ENCODE measurements at regions not wholly inside any gene's neighbourhood (a gene's known extent, or its start where the extent isn't known, plus 50 kb on each side); places are given as distances from the start of the nearest gene placed in this dataset.

DNA sequence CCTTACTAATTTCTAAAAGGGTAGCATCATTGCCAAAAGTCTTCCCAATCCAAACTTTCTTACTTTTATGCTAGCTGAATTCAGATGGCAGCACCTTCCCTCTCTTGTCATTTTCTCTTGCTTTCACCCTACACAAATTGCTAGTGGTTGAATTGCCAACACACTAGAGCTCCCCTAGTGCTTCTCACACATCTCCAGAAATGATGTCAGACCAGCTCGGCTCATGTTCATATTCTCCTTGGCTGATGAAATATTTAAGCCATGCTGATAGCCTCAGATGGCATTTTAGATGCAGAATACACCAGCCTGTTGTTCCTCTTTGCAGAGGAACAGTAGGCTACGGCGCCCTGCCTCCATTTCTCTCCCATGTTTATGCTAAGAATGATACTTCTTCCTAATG lies 256.9 kb downstream of the PTBP2 start:
- Histone ChIP-seq H3K4me3 (no peak overlapping the region), H3K4me1 (no peaks in the 10 kb centered on the region), H3K9me3 (no peaks in the 10 kb centered on the region), H3K27ac (no peak overlapping the region), H3K36me3 (no peaks in the 10 kb centered on the region), H3K27me3 (no peaks in the 10 kb centered on the region)
- TF ChIP-seq, protein P1, sequence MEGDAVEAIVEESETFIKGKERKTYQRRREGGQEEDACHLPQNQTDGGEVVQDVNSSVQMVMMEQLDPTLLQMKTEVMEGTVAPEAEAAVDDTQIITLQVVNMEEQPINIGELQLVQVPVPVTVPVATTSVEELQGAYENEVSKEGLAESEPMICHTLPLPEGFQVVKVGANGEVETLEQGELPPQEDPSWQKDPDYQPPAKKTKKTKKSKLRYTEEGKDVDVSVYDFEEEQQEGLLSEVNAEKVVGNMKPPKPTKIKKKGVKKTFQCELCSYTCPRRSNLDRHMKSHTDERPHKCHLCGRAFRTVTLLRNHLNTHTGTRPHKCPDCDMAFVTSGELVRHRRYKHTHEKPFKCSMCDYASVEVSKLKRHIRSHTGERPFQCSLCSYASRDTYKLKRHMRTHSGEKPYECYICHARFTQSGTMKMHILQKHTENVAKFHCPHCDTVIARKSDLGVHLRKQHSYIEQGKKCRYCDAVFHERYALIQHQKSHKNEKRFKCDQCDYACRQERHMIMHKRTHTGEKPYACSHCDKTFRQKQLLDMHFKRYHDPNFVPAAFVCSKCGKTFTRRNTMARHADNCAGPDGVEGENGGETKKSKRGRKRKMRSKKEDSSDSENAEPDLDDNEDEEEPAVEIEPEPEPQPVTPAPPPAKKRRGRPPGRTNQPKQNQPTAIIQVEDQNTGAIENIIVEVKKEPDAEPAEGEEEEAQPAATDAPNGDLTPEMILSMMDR (IDR thresholded peaks at IDR 0.05): no peak
- DNase-seq (no peak), ATAC-seq (no peak)
- intact Hi-C loops (cut with DNase I): no loop called here

DNA sequence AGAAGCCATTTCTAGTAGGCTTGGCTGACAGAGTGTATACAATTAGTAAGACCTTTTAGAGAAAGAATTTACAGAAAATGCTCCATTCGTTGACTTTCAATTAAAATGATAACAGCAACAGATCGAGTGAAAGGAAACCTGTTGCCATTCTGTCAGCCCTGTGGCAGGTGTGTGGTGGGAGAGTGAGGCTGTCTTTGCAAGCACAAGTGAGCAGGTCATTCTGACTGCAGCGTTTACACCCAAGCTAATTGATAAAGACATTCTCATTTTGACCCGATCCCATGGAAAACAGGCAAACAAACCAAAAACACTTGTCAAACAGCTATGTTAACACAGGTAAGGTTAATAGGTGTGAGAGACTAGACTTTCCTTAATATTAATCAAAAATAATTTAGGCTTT lies 257.3 kb downstream of the PTBP2 start:
- H3K36me3 ChIP-seq: no peaks in the 10 kb centered on the region
- no peaks in the 10 kb centered on the region for H3K4me1 ChIP-seq
- DNase-seq (no peak), ATAC-seq (no peak)
- intact Hi-C loops (cut with DNase I): no loop called here
- H3K27me3 ChIP-seq: no peaks in the 10 kb centered on the region
- H3K4me3 ChIP-seq: no peak overlapping the region
- H3K27ac ChIP-seq: no peak overlapping the region
- H3K9me3 ChIP-seq: no peaks in the 10 kb centered on the region
- TF ChIP-seq, protein P1 (IDR thresholded peaks at IDR 0.05): no peak

GRCh38 chr1:96979304-96980268 lies 258.0 kb downstream of the PTBP2 start:
- DNase-seq: peak in 2 of 4 donors; percentile 73 to 77
- Histone ChIP-seq H3K27ac (no peak overlapping the region), H3K4me3 (no peak overlapping the region), H3K9me3 (no peaks in the 10 kb centered on the region), H3K27me3 (no peaks in the 10 kb centered on the region), H3K36me3 (no peaks in the 10 kb centered on the region), H3K4me1 (no peaks in the 10 kb centered on the region)
- no peak for ATAC-seq
- intact Hi-C loops (cut with DNase I): no loop called here
- TF ChIP-seq, protein P1 (IDR thresholded peaks at IDR 0.05): no peak

- no peaks in the 10 kb centered on the region for H3K4me1 ChIP-seq
- DNase-seq (no peak), ATAC-seq (no peak)
- intact Hi-C loops (cut with DNase I): no loop called here
- no peaks in the 10 kb centered on the region for H3K36me3 ChIP-seq
- no peak overlapping the region for H3K4me3 ChIP-seq
- H3K9me3 ChIP-seq: no peaks in the 10 kb centered on the region
- H3K27ac ChIP-seq: no peak overlapping the region
- TF ChIP-seq, protein P1 (IDR thresholded peaks at IDR 0.05): no peak
- H3K27me3 ChIP-seq: no peaks in the 10 kb centered on the region
Measured at GRCh38 chr1:96980448-96980847, 258.9 kb downstream of the PTBP2 start.

GRCh38 chr1:96981181-96981580 lies 259.6 kb downstream of the PTBP2 start:
- H3K36me3 ChIP-seq: no peaks in the 10 kb centered on the region
- no peak for DNase-seq
- no peaks in the 10 kb centered on the region for H3K4me1 ChIP-seq
- intact Hi-C loops (cut with DNase I): no loop called here
- H3K9me3 ChIP-seq: no peaks in the 10 kb centered on the region
- no peak overlapping the region for H3K27ac ChIP-seq
- no peak overlapping the region for H3K4me3 ChIP-seq
- ATAC-seq: no peak
- TF ChIP-seq, protein P1 (IDR thresholded peaks at IDR 0.05): no peak
- no peaks in the 10 kb centered on the region for H3K27me3 ChIP-seq
